ENCODE measurements at regions not wholly inside any gene's neighbourhood (a gene's known extent, or its start where the extent isn't known, plus 50 kb on each side); places are given as distances from the start of the nearest gene placed in this dataset.

DNA sequence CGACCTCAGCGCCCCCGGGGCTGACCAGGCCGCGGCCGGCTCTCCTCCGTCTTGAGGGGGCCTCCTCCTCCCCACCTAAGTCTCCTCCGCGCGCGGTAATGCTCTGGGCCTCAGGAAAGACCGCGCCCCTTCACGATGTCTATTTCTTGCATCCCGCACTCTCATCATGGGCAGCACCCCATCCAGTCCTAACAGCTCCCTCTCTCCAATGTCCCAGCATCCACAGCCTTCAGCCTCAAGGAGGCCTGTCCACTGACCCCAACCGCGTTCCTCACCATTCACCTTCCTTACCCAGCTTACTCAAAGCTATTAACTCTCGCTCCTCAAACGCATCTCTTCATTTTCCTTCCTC is 77.5 kb downstream of the MAGED4 start:
- TF ChIP-seq, protein P1, sequence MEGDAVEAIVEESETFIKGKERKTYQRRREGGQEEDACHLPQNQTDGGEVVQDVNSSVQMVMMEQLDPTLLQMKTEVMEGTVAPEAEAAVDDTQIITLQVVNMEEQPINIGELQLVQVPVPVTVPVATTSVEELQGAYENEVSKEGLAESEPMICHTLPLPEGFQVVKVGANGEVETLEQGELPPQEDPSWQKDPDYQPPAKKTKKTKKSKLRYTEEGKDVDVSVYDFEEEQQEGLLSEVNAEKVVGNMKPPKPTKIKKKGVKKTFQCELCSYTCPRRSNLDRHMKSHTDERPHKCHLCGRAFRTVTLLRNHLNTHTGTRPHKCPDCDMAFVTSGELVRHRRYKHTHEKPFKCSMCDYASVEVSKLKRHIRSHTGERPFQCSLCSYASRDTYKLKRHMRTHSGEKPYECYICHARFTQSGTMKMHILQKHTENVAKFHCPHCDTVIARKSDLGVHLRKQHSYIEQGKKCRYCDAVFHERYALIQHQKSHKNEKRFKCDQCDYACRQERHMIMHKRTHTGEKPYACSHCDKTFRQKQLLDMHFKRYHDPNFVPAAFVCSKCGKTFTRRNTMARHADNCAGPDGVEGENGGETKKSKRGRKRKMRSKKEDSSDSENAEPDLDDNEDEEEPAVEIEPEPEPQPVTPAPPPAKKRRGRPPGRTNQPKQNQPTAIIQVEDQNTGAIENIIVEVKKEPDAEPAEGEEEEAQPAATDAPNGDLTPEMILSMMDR (IDR thresholded peaks at IDR 0.05) = no peak
- no peak for TF ChIP-seq POLR2A (IDR thresholded peaks at IDR 0.05)

Data from lower leg skin (tissue), 3 donors.